ENCODE measurements at regions not wholly inside any gene's neighbourhood (a gene's known extent, or its start where the extent isn't known, plus 50 kb on each side); places are given as distances from the start of the nearest gene placed in this dataset.

GRCh38 chr4:166274775-166275174, 401.7 kb downstream of the TLL1 start:
- DNase-seq, result no peak

GRCh38 chr4:166277401-166277800, 404.4 kb downstream of the TLL1 start:
- no peak for DNase-seq

- DNase-seq, result no peak
Observed at GRCh38 chr4:166277853-166278252, 404.8 kb downstream of the TLL1 start.

- no peak for DNase-seq
Observed at GRCh38 chr4:166279261-166279660, 406.2 kb downstream of the TLL1 start.

- no peak for DNase-seq
Observed at GRCh38 chr4:166280642-166281041, 407.6 kb downstream of the TLL1 start.

GRCh38 chr4:166282081-166282770, 409.2 kb downstream of the TLL1 start:
- DNase-seq, result peak; percentile 48

DNA sequence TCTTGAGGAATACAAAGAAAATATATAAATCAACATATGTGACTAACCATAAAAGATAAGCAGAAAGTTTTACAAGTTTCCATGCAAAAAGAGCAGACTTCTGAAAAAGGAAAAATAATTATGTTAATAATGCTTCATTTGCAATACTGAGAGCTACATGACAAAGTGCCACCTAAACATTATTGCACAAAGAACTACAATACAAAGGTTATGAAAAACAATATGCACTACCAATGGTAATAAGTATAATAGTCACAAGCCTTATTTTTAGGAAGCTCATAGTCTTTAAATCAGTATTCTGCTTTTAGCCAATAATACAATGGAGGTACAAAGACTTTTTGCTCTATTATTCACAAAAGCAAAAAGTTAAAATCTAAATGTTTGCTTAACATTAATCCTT, 411.2 kb downstream of the TLL1 start:
- no peak for DNase-seq

DNA sequence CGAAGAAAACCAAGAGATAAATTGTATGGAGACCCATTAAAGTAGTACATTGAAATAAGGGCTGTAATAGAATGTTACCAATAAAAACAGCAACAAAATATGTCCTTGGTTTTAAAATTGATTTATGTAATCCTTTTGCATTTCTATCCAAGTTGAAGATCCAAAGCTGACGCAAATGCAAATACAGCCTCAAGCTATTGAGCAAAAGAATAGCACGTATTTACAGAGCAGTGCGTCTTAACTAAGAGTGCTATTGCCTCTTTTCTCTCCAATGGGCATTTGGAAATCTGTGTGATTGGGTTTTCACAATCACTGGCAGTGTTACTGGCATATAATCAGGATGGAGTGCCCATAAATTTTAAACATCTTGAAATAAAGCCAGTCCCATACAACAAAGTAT, 417.4 kb downstream of the TLL1 start:
- DNase-seq, result peak; percentile 62

GRCh38 chr4:166293556-166293955, 420.5 kb downstream of the TLL1 start:
- DNase-seq, result no peak

GRCh38 chr4:166301266-166301665, 428.2 kb downstream of the TLL1 start:
- no peak for DNase-seq

- no peak for DNase-seq
Observed at GRCh38 chr4:166308647-166309046, 435.6 kb downstream of the TLL1 start.

DNA sequence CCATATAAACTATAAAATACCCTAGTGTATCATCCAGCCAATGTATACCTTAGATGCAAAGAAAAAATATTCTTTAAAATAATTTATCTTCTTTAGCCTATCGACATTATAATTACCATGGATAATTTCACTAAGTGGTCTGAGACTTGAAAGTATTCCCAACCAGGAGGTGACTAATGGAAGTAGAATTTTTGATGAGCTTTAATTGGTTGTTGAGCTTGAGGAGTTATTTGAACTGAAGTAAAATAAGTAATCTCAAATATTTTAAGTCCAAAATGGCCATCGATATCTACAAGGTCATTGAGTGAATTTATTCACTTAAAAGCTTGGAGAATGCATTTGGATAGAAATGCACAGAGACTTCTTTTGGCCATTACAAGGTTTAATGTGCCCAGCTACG, 436.2 kb downstream of the TLL1 start:
- DNase-seq, result no peak

GRCh38 chr4:166311169-166311568, 438.1 kb downstream of the TLL1 start:
- DNase-seq, result no peak

- no peak for DNase-seq
Observed at GRCh38 chr4:166312166-166312565, 439.1 kb downstream of the TLL1 start.

DNA sequence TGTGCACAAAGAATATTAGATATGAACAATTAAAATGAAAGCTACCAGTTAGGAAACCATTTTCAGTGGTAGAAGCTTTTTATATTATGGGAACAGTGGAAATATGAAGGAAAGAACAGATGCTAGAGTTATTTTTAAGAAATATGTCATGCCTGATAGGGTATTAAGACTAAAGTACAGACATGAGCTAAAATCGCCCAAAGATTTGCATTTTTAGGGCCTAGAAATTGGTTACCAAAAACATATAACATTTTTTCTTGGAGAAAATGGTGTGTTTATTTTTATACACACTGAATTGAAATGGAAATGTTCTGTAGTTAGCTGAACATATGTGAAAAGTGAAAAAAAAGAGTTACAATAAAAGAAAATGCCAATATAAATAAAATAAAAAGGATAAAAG, 441.9 kb downstream of the TLL1 start:
- DNase-seq, result no peak

DNA sequence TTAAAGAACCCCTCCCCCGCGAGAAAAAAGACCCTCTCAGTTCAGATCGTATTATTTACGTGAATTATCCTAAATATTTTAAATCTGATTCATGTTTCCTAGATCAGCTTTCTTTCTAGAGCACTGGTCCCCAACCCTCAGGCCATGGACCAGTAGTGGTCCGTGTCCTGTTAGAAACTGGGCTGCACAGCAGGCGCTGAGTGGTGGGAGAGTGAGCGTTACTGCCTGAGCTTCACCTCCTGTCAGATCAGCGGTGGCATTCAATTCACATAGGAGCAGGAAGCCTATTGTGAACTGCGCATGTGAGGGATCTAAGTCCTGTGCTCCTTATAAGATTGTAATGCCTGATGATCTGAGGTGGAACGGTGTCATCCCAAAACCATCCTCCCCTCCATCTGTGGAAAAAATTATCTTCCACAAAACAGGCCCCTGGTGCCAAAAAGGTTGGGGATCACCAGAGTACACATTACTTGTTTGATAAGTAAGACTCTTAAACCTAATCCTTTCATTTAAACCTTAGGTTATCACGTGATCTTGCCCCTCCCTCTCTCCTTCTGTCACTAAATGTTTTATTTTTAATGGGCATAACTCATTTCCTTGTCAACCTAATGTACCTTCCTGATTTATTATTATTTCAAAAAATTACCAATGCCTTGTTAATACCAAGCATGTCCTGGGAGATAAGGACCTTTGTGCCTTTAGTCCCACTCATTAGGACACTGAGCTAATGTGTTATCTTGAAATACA, 442.9 kb downstream of the TLL1 start:
- DNase-seq, result no peak

- DNase-seq, result no peak
Observed at GRCh38 chr4:166318810-166319525, 445.9 kb downstream of the TLL1 start.

- no peak for DNase-seq
Observed at GRCh38 chr4:166323250-166323649, 450.2 kb downstream of the TLL1 start.

DNA sequence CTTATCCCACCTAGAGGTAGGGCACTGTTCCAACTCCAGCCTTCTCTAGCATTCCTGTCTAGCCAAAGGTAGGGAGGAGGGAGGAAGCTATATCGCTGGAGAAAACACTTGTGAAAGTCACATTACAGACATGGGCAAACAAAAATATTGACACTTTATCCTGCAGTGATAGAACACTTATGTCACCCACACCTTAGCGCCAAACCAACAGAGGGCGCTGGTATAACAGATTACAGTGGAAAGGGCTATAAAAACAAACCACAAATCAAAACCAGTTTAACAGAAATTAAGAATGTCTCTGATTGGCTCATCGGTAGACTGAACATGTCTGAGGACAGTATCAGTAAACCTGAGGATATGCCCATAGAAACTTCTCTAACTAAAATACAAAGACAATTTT, 451.3 kb downstream of the TLL1 start:
- DNase-seq, result no peak

DNA sequence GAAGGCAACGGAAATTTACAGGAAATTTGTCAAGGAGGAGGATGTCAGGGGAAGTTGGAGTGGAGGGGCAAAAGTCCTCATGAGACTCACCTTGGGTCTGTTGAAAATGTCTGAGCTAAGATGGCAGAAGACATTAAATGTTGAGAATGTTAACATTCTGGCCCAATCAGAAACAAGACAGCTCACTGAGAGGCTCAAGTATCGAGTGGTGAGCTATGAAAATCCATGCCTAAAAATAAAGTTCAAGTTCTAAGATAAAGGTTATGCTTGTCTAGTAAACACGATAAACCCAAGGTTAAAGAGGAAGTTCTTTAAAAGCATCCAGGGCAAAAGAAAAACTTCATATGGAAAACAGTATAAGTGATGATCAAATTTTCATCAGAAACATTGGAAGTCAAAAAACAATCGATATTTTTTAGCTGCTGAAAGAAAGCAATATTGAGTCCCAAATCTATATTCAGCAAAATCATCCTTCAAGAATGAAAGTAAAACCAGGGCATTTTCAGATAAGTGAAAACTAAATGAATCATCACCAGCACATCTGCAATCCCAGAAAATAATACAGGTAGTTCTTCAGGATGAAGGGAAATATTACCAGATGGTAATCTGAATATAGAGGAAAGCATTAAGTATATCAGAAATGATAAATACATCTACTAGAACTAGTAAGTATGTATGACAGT, 462.4 kb downstream of the TLL1 start:
- DNase-seq, result no peak

DNA sequence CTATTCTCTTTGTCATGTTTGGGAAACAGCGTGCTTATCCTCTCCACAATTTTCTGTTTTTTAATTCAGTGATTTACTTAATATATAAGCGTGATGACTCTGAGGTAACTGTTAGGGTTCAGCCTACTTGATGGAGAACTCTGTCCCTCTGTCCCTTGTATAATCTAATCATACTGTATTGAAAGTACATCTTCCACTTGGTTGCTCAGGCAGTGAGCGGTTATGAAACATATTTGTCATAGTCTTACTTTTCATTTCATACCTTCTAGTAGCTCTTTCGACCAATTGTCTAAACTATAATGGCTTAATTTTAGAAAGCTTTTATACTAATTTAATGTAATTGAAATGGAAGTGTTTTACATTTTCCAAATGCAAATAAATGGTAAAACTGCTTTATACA, 469.0 kb downstream of the TLL1 start:
- no peak for DNase-seq

GRCh38 chr4:166363198-166363597, 490.2 kb downstream of the TLL1 start:
- no peak for DNase-seq

- no peak for DNase-seq
Observed at GRCh38 chr4:166366012-166366411, 493.0 kb downstream of the TLL1 start.
